Ascending aorta (tissue), 2 donors: ENCODE measurements at regions not wholly inside any gene's neighbourhood (a gene's known extent, or its start where the extent isn't known, plus 50 kb on each side); places are given as distances from the start of the nearest gene placed in this dataset.

Experiments
- DNase-seq, 2 donors: peaks; one replicate each; pipeline ENCODE4 v3.0.0-alpha.2; 2019; ENCODE audit warnings: low spot score in 2 of 2
- H3K27ac ChIP-seq, 2 donors: fragments of 200-600 bp; sonication (generic); one replicate each; pipeline ENCODE4 v1.5.1; 2016 to 2017; ENCODE audit warnings: mild to moderate bottlenecking in 1 of 2
- H3K27me3 ChIP-seq: fragments of 200-600 bp; sonication (generic); one replicate; pipeline ENCODE4 v1.5.1; 2017
- H3K36me3 ChIP-seq, 2 donors: fragments of 200-600 bp; sonication (generic); one replicate each; pipeline ENCODE4 v1.5.1; 2016
- H3K4me1 ChIP-seq, 2 donors: fragments of 200-600 bp; sonication (generic); one replicate each; pipeline ENCODE4 v1.5.1; 2016 to 2017; ENCODE audit warnings: mild to moderate bottlenecking in 1 of 2
- H3K4me3 ChIP-seq, 2 donors: fragments of 200-600 bp; sonication (generic); one replicate each; pipeline ENCODE4 v1.5.1; 2016 to 2017; ENCODE audit warnings: mild to moderate bottlenecking in 1 of 2
- H3K9me3 ChIP-seq, 2 donors: fragments of 200-600 bp; sonication (generic); one replicate each; pipeline ENCODE4 v1.5.1; 2016
- intact Hi-C: fragments of 100-400 bp; cut with DNase I; formaldehyde crosslinking; loops from one replicate; pipeline ENCODE4 v1.15.1; 2023
- TF ChIP-seq, protein P1 (sequence below), 3 experiments: fragments of 200-600 bp in 2 of 3; fragments of 450-650 bp in 1 of 3; sonication (generic) in 2 of 3; IDR thresholded peaks; one replicate each; pipeline ENCODE4 v1.5.1; 2016 to 2019; ENCODE audit warnings: antibody characterized with exemption in 3 of 3, mild to moderate bottlenecking in 1 of 3, moderate library complexity in 1 of 3

DNA sequence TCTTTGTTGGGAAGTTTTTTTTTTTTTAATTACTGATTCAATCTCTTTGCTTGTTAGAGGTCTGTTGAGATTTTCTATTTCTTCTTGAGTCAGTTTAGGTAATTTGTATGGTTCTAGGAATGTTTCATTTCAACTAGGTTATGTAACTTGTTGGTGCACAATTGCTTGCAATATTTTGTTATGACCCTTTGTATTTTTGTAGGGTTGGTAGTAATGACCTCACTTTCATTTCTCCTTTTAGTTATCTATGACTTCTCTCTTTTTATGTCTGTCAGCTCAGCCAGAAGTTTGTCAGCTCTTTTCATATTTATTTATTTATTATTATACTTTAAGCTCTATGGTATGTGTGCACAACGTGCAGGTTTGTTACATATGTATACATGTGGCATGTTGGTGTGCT lies 51.1 kb upstream of the SLC24A3 start:
- H3K4me1 ChIP-seq: no peaks in the 10 kb centered on the region
- no peak overlapping the region for H3K27ac ChIP-seq
- no peak overlapping the region for H3K4me3 ChIP-seq
- DNase-seq: no peak
- no peaks in the 10 kb centered on the region for H3K36me3 ChIP-seq
- intact Hi-C loops: no loop called here
- H3K9me3 ChIP-seq: no peaks in the 10 kb centered on the region
- TF ChIP-seq, protein P1, sequence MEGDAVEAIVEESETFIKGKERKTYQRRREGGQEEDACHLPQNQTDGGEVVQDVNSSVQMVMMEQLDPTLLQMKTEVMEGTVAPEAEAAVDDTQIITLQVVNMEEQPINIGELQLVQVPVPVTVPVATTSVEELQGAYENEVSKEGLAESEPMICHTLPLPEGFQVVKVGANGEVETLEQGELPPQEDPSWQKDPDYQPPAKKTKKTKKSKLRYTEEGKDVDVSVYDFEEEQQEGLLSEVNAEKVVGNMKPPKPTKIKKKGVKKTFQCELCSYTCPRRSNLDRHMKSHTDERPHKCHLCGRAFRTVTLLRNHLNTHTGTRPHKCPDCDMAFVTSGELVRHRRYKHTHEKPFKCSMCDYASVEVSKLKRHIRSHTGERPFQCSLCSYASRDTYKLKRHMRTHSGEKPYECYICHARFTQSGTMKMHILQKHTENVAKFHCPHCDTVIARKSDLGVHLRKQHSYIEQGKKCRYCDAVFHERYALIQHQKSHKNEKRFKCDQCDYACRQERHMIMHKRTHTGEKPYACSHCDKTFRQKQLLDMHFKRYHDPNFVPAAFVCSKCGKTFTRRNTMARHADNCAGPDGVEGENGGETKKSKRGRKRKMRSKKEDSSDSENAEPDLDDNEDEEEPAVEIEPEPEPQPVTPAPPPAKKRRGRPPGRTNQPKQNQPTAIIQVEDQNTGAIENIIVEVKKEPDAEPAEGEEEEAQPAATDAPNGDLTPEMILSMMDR (IDR thresholded peaks at IDR 0.05): no peak
- no peaks in the 10 kb centered on the region for H3K27me3 ChIP-seq
